ENCODE measurements at regions not wholly inside any gene's neighbourhood (a gene's known extent, or its start where the extent isn't known, plus 50 kb on each side); places are given as distances from the start of the nearest gene placed in this dataset.

GRCh38 chr18:77380695-77381094 is 131.0 kb downstream of the GALR1 start:
- POLR2A ChIA-PET: no interaction called here
- Histone ChIP-seq H3K27me3 (ENCODE audit: control insufficient read depth, insufficient read depth, low read length) (no peaks in the 10 kb centered on the region), H3K4me3 (ENCODE audit: low read depth, low read length) (no peak overlapping the region), H3K36me3 (ENCODE audit: control insufficient read depth, insufficient read depth, low read length) (no peaks in the 10 kb centered on the region)
- CTCF ChIA-PET: no interaction called here
- no peak for DNase-seq (ENCODE audit: low read depth)
- no peak for TF ChIP-seq CTCF (IDR thresholded peaks at IDR 0.05; ENCODE audit: insufficient read depth, low read depth, low read length)

DNA sequence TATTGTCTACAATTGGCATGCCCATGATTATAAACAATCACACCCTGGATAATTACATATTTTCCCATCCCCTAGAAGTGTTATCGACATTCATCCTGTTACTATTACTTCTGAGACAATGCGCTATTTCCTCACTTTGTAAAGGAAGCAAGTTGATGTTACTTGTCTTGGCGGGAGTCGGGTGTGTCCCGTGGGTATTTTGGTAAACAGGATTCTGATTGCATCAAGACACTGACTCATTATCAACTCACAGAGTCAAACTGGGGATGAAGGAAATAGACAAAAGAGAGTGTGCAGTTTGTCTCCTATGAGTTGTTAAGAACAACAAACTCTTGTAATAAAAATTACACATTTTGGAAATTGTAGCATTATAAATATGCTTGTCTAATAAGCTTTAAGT is 142.7 kb downstream of the GALR1 start:
- DNase-seq (ENCODE audit: low read depth): no peak
- ChIA-PET CTCF (no interaction called here), POLR2A (no interaction called here)
- no peak for TF ChIP-seq CTCF (IDR thresholded peaks at IDR 0.05; ENCODE audit: insufficient read depth, low read depth, low read length)
- no peaks in the 10 kb centered on the region for H3K36me3 ChIP-seq (ENCODE audit: control insufficient read depth, insufficient read depth, low read length)
- no peaks in the 10 kb centered on the region for H3K27me3 ChIP-seq (ENCODE audit: control insufficient read depth, insufficient read depth, low read length)
- H3K4me3 ChIP-seq (ENCODE audit: low read depth, low read length): no peak overlapping the region

- CTCF ChIA-PET: interaction anchor here (0.6 kb wide), 1 partner anchor 96 kb away, joined by 3 read pairs; no protein-coding TSS in a partner anchor
- TF ChIP-seq CTCF (IDR thresholded peaks at IDR 0.05; ENCODE audit: insufficient read depth, low read depth, low read length): no peak
- Histone ChIP-seq H3K36me3 (ENCODE audit: control insufficient read depth, insufficient read depth, low read length) (no peaks in the 10 kb centered on the region), H3K4me3 (ENCODE audit: low read depth, low read length) (no peak overlapping the region), H3K27me3 (ENCODE audit: control insufficient read depth, insufficient read depth, low read length) (no peaks in the 10 kb centered on the region)
- DNase-seq (ENCODE audit: low read depth): no peak
- POLR2A ChIA-PET: no interaction called here
Measured at GRCh38 chr18:77393519-77393918, 143.9 kb downstream of the GALR1 start.

DNA sequence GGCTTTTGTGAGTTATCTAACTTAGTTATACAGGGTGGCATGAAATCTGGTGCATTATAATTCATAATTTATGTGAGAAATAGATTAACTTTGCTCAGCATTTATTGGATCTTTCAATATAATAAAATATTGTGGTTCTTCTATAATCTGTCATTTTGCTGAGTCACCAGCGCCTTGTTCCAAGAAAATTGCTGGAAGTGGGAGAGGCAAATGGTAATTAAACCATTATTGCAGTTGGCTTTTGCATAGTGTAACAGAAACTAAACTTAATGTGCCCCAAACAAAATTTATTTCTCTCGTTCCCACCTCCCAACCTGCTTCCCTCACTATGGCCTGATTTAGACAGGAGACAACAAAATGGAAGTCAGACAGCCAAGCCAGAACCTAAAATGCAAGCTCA is 146.3 kb downstream of the GALR1 start:
- H3K4me3 ChIP-seq (ENCODE audit: low read depth, low read length): no peak overlapping the region
- TF ChIP-seq CTCF (IDR thresholded peaks at IDR 0.05; ENCODE audit: insufficient read depth, low read depth, low read length): no peak
- H3K36me3 ChIP-seq (ENCODE audit: control insufficient read depth, insufficient read depth, low read length): no peaks in the 10 kb centered on the region
- ChIA-PET POLR2A (no interaction called here), CTCF (no interaction called here)
- no peak for DNase-seq (ENCODE audit: low read depth)
- H3K27me3 ChIP-seq (ENCODE audit: control insufficient read depth, insufficient read depth, low read length): no peaks in the 10 kb centered on the region

DNA sequence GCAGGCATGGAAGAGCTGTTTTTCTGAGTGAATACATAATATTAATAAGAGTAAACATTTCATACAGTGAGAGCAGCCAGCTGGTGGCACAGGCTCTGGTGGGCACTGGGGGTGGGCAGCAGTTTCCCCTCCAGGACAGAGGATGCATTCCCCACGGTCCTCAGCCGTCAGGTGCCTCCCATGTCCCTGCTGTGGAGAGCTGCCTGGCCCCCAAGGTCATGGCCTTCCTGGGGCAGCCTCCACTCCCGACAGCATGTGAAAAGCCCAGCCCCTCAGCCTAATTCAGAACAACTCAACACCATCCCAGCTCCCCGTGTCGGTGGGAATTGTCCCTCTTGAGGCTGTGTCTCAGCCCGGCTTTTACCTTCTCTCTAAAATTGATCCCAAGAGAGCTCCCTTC is 147.4 kb downstream of the GALR1 start:
- Histone ChIP-seq H3K27me3 (ENCODE audit: control insufficient read depth, insufficient read depth, low read length) (no peaks in the 10 kb centered on the region), H3K4me3 (ENCODE audit: low read depth, low read length) (no peak overlapping the region), H3K36me3 (ENCODE audit: control insufficient read depth, insufficient read depth, low read length) (no peaks in the 10 kb centered on the region)
- no peak for DNase-seq (ENCODE audit: low read depth)
- no peak for TF ChIP-seq CTCF (IDR thresholded peaks at IDR 0.05; ENCODE audit: insufficient read depth, low read depth, low read length)
- ChIA-PET CTCF (no interaction called here), POLR2A (no interaction called here)
